H1 (cell line): ENCODE measurements at regions not wholly inside any gene's neighbourhood (a gene's known extent, or its start where the extent isn't known, plus 50 kb on each side); places are given as distances from the start of the nearest gene placed in this dataset.

Experiments used
- CTCF ChIA-PET: fragments of 300-600 bp; sonication (Branson Sonifier 250); formaldehyde crosslinking; loops from one replicate; lab custom pipeline; 2021; ENCODE audit not compliant: partially characterized antibody; lab: Charles Lee
- POLR2A ChIA-PET: fragments of 300-600 bp; sonication (Branson Sonifier 250); formaldehyde crosslinking; loops from one replicate; lab custom pipeline; 2021; ENCODE audit warnings: inconsistent platforms; ENCODE audit not compliant: partially characterized antibody; lab: Charles Lee
- DNase-seq, 2 experiments: peaks; one replicate each; pipeline versions ENCODE4 v3.0.0 to v3.0.0-alpha.2; 2010 to 2022; ENCODE audit warnings: low spot score in 2 of 2, low read depth in 1 of 2, mixed read lengths in 1 of 2
- FAIRE-seq: peaks from 2 replicates; lab custom pipeline; 2011; peaks lifted over from hg19 to GRCh38; lab: Jason Lieb, UNC
- H2AFZ ChIP-seq: 2 replicates; pipeline ENCODE4 v1.8.1; 2012; ENCODE audit warnings: low read length, inconsistent platforms
- H2AK5ac ChIP-seq: 2 replicates; pipeline ENCODE4 v1.6.1; 2013; ENCODE audit warnings: low read depth, low read length
- H2BK120ac ChIP-seq: replicated peaks from 2 replicates; pipeline ENCODE3; 2013; ENCODE audit warnings: low read depth, low read length, inconsistent platforms
- H2BK12ac ChIP-seq: 2 replicates; pipeline ENCODE4 v1.6.1; 2013; ENCODE audit warnings: low read depth, low read length
- H2BK15ac ChIP-seq: 2 replicates; pipeline ENCODE4 v1.6.1; 2013; ENCODE audit warnings: low read length
- H2BK20ac ChIP-seq: 2 replicates; pipeline ENCODE4 v1.6.1; 2013; ENCODE audit warnings: low read length
- H2BK5ac ChIP-seq: 2 replicates; pipeline ENCODE4 v1.6.1; 2013; ENCODE audit warnings: low read depth, low read length
- H3K14ac ChIP-seq: 2 replicates; pipeline ENCODE4 v1.6.1; 2013; ENCODE audit warnings: inconsistent platforms; ENCODE audit not compliant: insufficient read length
- H3K18ac ChIP-seq: 2 replicates; pipeline ENCODE4 v1.6.1; 2013; ENCODE audit warnings: low read length; ENCODE audit errors: extremely low read depth
- H3K23ac ChIP-seq: 2 replicates; pipeline ENCODE4 v1.6.1; 2013; ENCODE audit warnings: inconsistent platforms; ENCODE audit not compliant: insufficient read length
- H3K23me2 ChIP-seq: 2 replicates; pipeline ENCODE4 v1.6.1; 2013; ENCODE audit warnings: low read depth, low read length
- H3K27ac ChIP-seq: 2 replicates; pipeline ENCODE4 v1.6.1; 2011; ENCODE audit warnings: low read depth, low read length, inconsistent platforms
- H3K27me3 ChIP-seq, 4 experiments: replicated peaks in 1 of 4; 1 replicate in 1 of 4; 2 replicates in 3 of 4; pipeline versions ENCODE4 v1.6.1 to v1.8.1; 2011 to 2013; ENCODE audit warnings: low read length in 3 of 4, mild to moderate bottlenecking in 3 of 4, inconsistent platforms in 2 of 4, mixed read lengths in 2 of 4, moderate library complexity in 1 of 4; ENCODE audit not compliant: control insufficient read depth in 3 of 4, insufficient read depth in 3 of 4; ENCODE audit errors: extremely low read depth in 1 of 4
- H3K36me3 ChIP-seq, 4 experiments: 2 replicates each; pipeline versions ENCODE4 v1.6.1 to v1.8.1; 2011 to 2013; ENCODE audit warnings: mild to moderate bottlenecking in 4 of 4, low read length in 3 of 4, moderate library complexity in 2 of 4, control low read depth in 1 of 4, inconsistent platforms in 1 of 4; ENCODE audit not compliant: insufficient read depth in 4 of 4, control insufficient read depth in 2 of 4
- H3K4ac ChIP-seq: replicated peaks from 2 replicates; pipeline ENCODE3; 2013; ENCODE audit warnings: low read length, low read depth, mixed read lengths, inconsistent platforms; ENCODE audit not compliant: insufficient read length
- H3K4me1 ChIP-seq, 4 experiments: replicated peaks in 1 of 4; 1 replicate in 1 of 4; 2 replicates in 3 of 4; pipeline versions ENCODE4 v1.6.1 to v1.8.1; 2011 to 2013; ENCODE audit warnings: low read length in 3 of 4, inconsistent platforms in 2 of 4, mixed read lengths in 1 of 4; ENCODE audit not compliant: insufficient read depth in 4 of 4, control insufficient read depth in 3 of 4
- H3K4me2 ChIP-seq, 2 experiments: 2 replicates each; pipeline versions ENCODE4 v1.6.1 to v1.8.1; 2011 to 2013; ENCODE audit warnings: low read depth in 2 of 2, low read length in 2 of 2, control low read depth in 1 of 2, inconsistent platforms in 1 of 2, mild to moderate bottlenecking in 1 of 2; ENCODE audit not compliant: insufficient read depth in 1 of 2
- H3K4me3 ChIP-seq, 4 experiments: fragments of 200-600, 300-600 bp in 1 of 4; sonication (generic), shearing (Covaris generic), sonication (Bioruptor Twin) in 1 of 4; 2 replicates each; pipeline versions ENCODE4 v1.5.1 to v1.8.1; 2011 to 2016; ENCODE audit warnings: low read length in 4 of 4, low read depth in 3 of 4, control low read depth in 2 of 4, inconsistent platforms in 2 of 4, mild to moderate bottlenecking in 2 of 4, mixed read lengths in 1 of 4, moderate library complexity in 1 of 4; ENCODE audit not compliant: insufficient read depth in 2 of 4; ENCODE audit errors: extremely low read depth in 1 of 4
- H3K56ac ChIP-seq: replicated peaks from 2 replicates; pipeline ENCODE3; 2013; ENCODE audit warnings: low read depth, mild to moderate bottlenecking, mixed read lengths, low read length, inconsistent platforms; ENCODE audit not compliant: insufficient read length
- H3K79me1 ChIP-seq: 2 replicates; pipeline ENCODE4 v1.6.1; 2013; ENCODE audit warnings: low read depth, low read length, control low read depth
- H3K79me2 ChIP-seq, 2 experiments: 2 replicates each; pipeline versions ENCODE4 v1.6.1 to v1.8.1; 2012 to 2013; ENCODE audit warnings: low read length in 2 of 2, mild to moderate bottlenecking in 2 of 2, inconsistent platforms in 1 of 2; ENCODE audit not compliant: insufficient read depth in 2 of 2, control insufficient read depth in 1 of 2
- H3K9ac ChIP-seq, 4 experiments: replicated peaks in 1 of 4; 1 replicate in 1 of 4; 2 replicates in 3 of 4; pipeline versions ENCODE4 v1.6.1 to v1.8.1; 2011 to 2013; ENCODE audit warnings: low read depth in 3 of 4, low read length in 3 of 4, control low read depth in 2 of 4, mild to moderate bottlenecking in 2 of 4, moderate library complexity in 2 of 4, inconsistent platforms in 1 of 4; ENCODE audit errors: extremely low read depth in 1 of 4
- H3K9me3 ChIP-seq, 2 experiments: 2 replicates each; pipeline versions ENCODE4 v1.6.1 to v1.8.1; 2012 to 2013; ENCODE audit warnings: mild to moderate bottlenecking in 2 of 2, moderate library complexity in 2 of 2, control low read depth in 1 of 2, inconsistent platforms in 1 of 2, low read depth in 1 of 2, low read length in 1 of 2, mixed read lengths in 1 of 2; ENCODE audit not compliant: insufficient read depth in 2 of 2
- H4K20me1 ChIP-seq, 2 experiments: replicated peaks in 1 of 2; 2 replicates each; pipeline versions ENCODE3 to v1.8.1; 2011 to 2013; ENCODE audit warnings: inconsistent platforms in 2 of 2, low read length in 2 of 2, mild to moderate bottlenecking in 1 of 2; ENCODE audit not compliant: insufficient read depth in 2 of 2, control insufficient read depth in 1 of 2
- H4K5ac ChIP-seq: 2 replicates; pipeline ENCODE4 v1.6.1; 2013; ENCODE audit warnings: low read length, low read depth, mixed read lengths, inconsistent platforms; ENCODE audit not compliant: insufficient read length
- H4K8ac ChIP-seq: 2 replicates; pipeline ENCODE4 v1.8.0; 2013; ENCODE audit warnings: mild to moderate bottlenecking, moderate library complexity, low read length, inconsistent platforms; ENCODE audit not compliant: insufficient read depth; ENCODE audit errors: extremely low read depth
- H4K91ac ChIP-seq: replicated peaks from 2 replicates; pipeline ENCODE3; 2013; ENCODE audit warnings: low read length, mixed read lengths, inconsistent platforms; ENCODE audit not compliant: insufficient read length
- CBX8 ChIP-seq: fragments of 300-800, 300-1000 bp; sonication (generic); IDR thresholded peaks from 2 replicates; pipeline ENCODE4 v1.7.1; 2016; ENCODE audit warnings: low read depth, low read length, borderline replicate concordance
- KDM5A ChIP-seq: fragments of 200-600 bp; IDR thresholded peaks from 2 replicates; pipeline ENCODE4 v1.7.1; 2012; ENCODE audit warnings: mild to moderate bottlenecking, low read length, inconsistent platforms, mixed read lengths
- POU5F1 ChIP-seq: IDR thresholded peaks from 2 replicates; pipeline ENCODE4 v1.6.1; 2011; ENCODE audit warnings: low read depth, mild to moderate bottlenecking, low read length, moderate library complexity
- SIRT6 ChIP-seq: IDR thresholded peaks from one replicate; pipeline ENCODE4 v1.7.1; 2012; ENCODE audit warnings: low read length, inconsistent platforms
- USF2 ChIP-seq: IDR thresholded peaks from 2 replicates; pipeline ENCODE4 v1.6.1; 2011; ENCODE audit warnings: low read length, improper control_type of control experiment
- WGBS, 2 experiments: shearing (Covaris generic) in 1 of 2; methylation state at CpG; one replicate each; pipeline versions ENCODE4 v1.1.6 to v1.1.7; 2013 to 2015; ENCODE audit warnings: low lambda C conversion rate in 2 of 2, mixed read lengths in 2 of 2, inconsistent platforms in 1 of 2, low coverage in 1 of 2, missing lambda C conversion rate in 1 of 2; ENCODE audit not compliant: insufficient replicate concordance in 2 of 2, insufficient coverage in 1 of 2, insufficient read length in 1 of 2; ENCODE audit errors: extremely low coverage in 1 of 2, missing lambda C conversion rate in 1 of 2; 5-methylcytosine and 5-hydroxymethylcytosine counted together

GRCh38 chrX:76520273-76521054, 93.0 kb downstream of the MAGEE1 start:
- Histone ChIP-seq H3K9ac (no peak overlapping the region), H3K9me3 (no peaks in the 10 kb centered on the region), H3K18ac (no peak overlapping the region), H4K20me1 (no peaks in the 10 kb centered on the region), H3K56ac (no peak overlapping the region), H3K4me1 (no peaks in the 10 kb centered on the region), H3K23me2 (no peaks in the 10 kb centered on the region), H2BK120ac (no peak overlapping the region), H2BK15ac (no peak overlapping the region), H2AK5ac (no peak overlapping the region), H3K79me2 (no peaks in the 10 kb centered on the region), H2BK5ac (no peak overlapping the region), H2BK12ac (no peak overlapping the region), H3K4ac (no peak overlapping the region), H3K4me3 (no peak overlapping the region), H3K27me3 (no peaks in the 10 kb centered on the region), H2BK20ac (no peak overlapping the region), H3K23ac (no peak overlapping the region), H3K79me1 (no peaks in the 10 kb centered on the region), H3K14ac (no peak overlapping the region), H4K8ac (no peak overlapping the region), H4K5ac (no peak overlapping the region), H4K91ac (no peak overlapping the region), H3K4me2 (no peak overlapping the region), H3K36me3 (no peaks in the 10 kb centered on the region), H2AFZ (no peak overlapping the region), H3K27ac (no peak overlapping the region)
- FAIRE-seq (no peak), DNase-seq (no peak)
- 95% methylated on average over 3 of the region's 23 CpGs; no CpG with 5 or more reads in 1 of the 2 experiments for WGBS, 2 experiments
- TF ChIP-seq CBX8 (no peak), SIRT6 (no peak), POU5F1 (no peak), USF2 (no peak), KDM5A (no peak)
- ChIA-PET CTCF (no interaction called here), POLR2A (no interaction called here)
